ENCODE measurements at regions not wholly inside any gene's neighbourhood (a gene's known extent, or its start where the extent isn't known, plus 50 kb on each side); places are given as distances from the start of the nearest gene placed in this dataset.
A peak's percentile ranks its signal among the peaks of the same experiment; 100 is the strongest.

DNA sequence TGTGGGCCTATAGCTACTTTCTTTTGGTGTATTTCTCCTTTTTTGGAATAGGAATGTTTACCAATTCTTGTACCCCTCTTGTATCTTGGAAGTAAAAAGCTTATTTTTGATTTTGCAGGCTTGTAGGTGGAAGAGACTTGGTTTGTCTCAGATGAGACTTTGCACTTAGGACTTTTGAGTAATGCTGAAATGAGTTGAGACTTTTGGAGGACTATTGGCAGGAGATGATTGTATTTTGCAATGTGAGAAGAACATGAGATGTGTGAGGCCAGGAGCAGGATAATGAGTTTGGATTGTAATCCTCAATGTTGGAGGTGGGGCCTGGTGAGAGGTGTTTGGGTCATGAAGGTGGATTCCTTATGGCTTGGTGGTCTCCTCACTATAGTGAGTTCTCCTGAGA lies 106.3 kb downstream of the KBTBD8 start:
- no peak for TF ChIP-seq CTCF (IDR thresholded peaks at IDR 0.05; ENCODE audit: low read length, missing control alignments)
- H3K4me3 ChIP-seq (replicated peaks; ENCODE audit: low read depth, low read length): no peak overlapping the region

GRCh38 chr3:67106874-67107273 lies 108.8 kb downstream of the KBTBD8 start:
- DNase-seq (ENCODE audit: low read depth): no peak
- no peak overlapping the region for H3K4me3 ChIP-seq (replicated peaks; ENCODE audit: low read depth, low read length)
- TF ChIP-seq CTCF (IDR thresholded peaks at IDR 0.05; ENCODE audit: low read length, missing control alignments): no peak

More for the DNA sequence above, 106.3 kb downstream of the KBTBD8 start:
- DNase-seq (ENCODE audit: low read depth): no peak

DNA sequence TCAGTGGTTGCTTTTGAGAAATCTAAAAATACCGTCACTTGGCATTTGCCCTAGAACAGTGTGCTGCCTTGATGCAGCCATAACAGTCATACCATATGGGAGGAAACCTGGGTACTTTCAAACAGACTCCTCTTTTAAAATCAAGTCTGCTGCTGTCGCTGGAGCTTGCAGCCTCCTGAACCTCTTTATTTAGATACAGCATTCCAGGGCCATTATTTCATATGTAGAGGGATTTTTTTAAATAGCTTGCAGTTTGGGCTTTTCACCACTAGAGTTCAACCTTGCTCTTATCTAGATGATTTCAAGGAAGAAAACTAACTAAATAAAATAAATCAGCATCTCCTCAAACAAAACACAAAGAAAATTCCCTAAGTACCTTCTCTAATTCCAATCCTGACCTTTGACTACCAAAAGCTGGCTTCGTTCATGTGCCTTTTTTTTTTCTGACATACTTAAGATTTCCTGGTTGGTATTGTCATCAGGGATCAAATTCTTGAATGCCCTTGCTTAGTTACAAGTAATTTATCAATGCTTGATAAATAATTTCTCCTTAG lies 111.6 kb downstream of the KBTBD8 start:
- H3K4me3 ChIP-seq (replicated peaks; ENCODE audit: low read depth, low read length): no peak overlapping the region
- peak; percentile 72 for TF ChIP-seq CTCF (IDR thresholded peaks at IDR 0.05; ENCODE audit: low read length, missing control alignments)
- peak; percentile 79 for DNase-seq (ENCODE audit: low read depth)

DNA sequence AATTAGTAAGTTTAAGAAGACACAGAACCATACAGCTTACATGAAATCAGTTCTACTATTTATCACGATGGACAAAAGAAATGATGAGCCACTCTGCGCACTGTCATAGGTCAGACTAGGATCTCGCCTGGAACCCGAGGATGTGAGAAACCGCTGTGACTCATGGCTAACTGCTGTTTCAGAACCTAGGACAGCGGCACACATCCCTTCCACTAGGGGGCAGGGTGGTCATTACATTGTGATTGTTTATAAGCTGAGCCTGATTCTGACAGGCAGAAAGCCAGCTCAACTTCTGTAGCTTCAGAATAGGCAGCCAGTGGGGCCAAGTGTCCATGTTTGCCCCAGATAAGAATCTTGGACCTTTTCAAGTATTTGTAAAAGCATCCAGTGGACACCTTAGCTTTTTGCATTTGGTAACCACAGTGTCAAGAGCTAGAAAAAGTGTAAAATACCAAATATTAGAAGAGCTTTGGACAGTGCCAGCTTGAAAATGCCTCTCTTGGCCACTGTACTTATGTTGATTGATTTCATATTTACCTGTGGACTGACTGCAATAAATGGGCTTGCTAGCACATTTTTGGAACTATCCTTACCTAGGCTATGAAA lies 115.8 kb downstream of the KBTBD8 start:
- peak; percentile 87 for DNase-seq (ENCODE audit: low read depth)
- TF ChIP-seq CTCF (IDR thresholded peaks at IDR 0.05; ENCODE audit: low read length, missing control alignments): peak; percentile 99
- H3K4me3 ChIP-seq (replicated peaks; ENCODE audit: low read depth, low read length): no peak overlapping the region

- DNase-seq (ENCODE audit: low read depth): no peak
- no peak overlapping the region for H3K4me3 ChIP-seq (replicated peaks; ENCODE audit: low read depth, low read length)
- TF ChIP-seq CTCF (IDR thresholded peaks at IDR 0.05; ENCODE audit: low read length, missing control alignments): no peak
Observed at GRCh38 chr3:67118122-67118521, 120.0 kb downstream of the KBTBD8 start.

DNA sequence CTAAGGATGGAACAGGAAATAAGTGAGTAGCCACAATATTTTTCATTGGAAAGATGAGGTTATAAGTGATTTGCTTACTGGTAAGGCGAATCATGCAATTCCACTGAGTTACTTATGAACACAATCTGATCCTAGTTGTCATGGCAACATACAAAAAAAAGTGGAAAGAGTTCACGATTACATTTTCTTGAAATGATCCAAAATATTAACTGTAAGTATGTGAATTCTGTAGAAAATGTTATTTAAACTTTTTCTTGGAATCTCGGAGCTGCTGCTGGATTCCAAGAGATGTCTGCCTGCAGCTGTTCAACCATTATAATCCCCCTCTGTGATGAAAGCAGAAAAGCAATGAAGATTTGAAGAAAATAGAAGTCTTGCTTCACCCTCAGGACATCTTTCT lies 120.5 kb downstream of the KBTBD8 start:
- TF ChIP-seq CTCF (IDR thresholded peaks at IDR 0.05; ENCODE audit: low read length, missing control alignments): no peak
- DNase-seq (ENCODE audit: low read depth): no peak
- H3K4me3 ChIP-seq (replicated peaks; ENCODE audit: low read depth, low read length): no peak overlapping the region

GRCh38 chr3:67123914-67124313 lies 125.8 kb downstream of the KBTBD8 start:
- DNase-seq (ENCODE audit: low read depth): no peak
- TF ChIP-seq CTCF (IDR thresholded peaks at IDR 0.05; ENCODE audit: low read length, missing control alignments): no peak
- H3K4me3 ChIP-seq (replicated peaks; ENCODE audit: low read depth, low read length): no peak overlapping the region

Data from fibroblast of pulmonary artery (primary cell).